ENCODE measurements at regions not wholly inside any gene's neighbourhood (a gene's known extent, or its start where the extent isn't known, plus 50 kb on each side); places are given as distances from the start of the nearest gene placed in this dataset.

- Histone ChIP-seq H3K14ac (ENCODE audit: insufficient read length) (no peak overlapping the region), H3K9ac (replicated peaks in 1 of 4; ENCODE audit: extremely low read depth in 1 of 4, low read depth in 3 of 4, low read length in 3 of 4) (no peak overlapping the region), H2BK20ac (ENCODE audit: low read length) (no peak overlapping the region), H2BK12ac (ENCODE audit: low read depth, low read length) (no peak overlapping the region), H3K79me1 (ENCODE audit: low read depth, low read length) (no peaks in the 10 kb centered on the region), H3K4ac (replicated peaks; ENCODE audit: insufficient read length, low read depth, low read length) (no peak overlapping the region), H3K56ac (replicated peaks; ENCODE audit: insufficient read length, low read depth, low read length) (no peak overlapping the region), H3K4me1 (replicated peaks in 1 of 4; ENCODE audit: control insufficient read depth in 3 of 4, insufficient read depth in 4 of 4, low read length in 3 of 4) (no peaks in the 10 kb centered on the region), H3K4me3 (ENCODE audit: extremely low read depth in 1 of 4, insufficient read depth in 2 of 4, low read depth in 3 of 4, low read length in 4 of 4) (no peak overlapping the region), H4K5ac (ENCODE audit: insufficient read length, low read depth, low read length) (no peak overlapping the region), H2BK5ac (ENCODE audit: low read depth, low read length) (no peak overlapping the region), H4K20me1 (replicated peaks in 1 of 2; ENCODE audit: control insufficient read depth in 1 of 2, insufficient read depth in 2 of 2, low read length in 2 of 2) (no peaks in the 10 kb centered on the region), H3K27me3 (replicated peaks in 1 of 4; ENCODE audit: control insufficient read depth in 3 of 4, extremely low read depth in 1 of 4, insufficient read depth in 3 of 4, low read length in 3 of 4) (peaks cover 0 to 7% (median 1%) of the 10 kb centered on the region in 4 experiments; a peak in 4 of 7 replicates), H4K91ac (replicated peaks; ENCODE audit: insufficient read length, low read length) (no peak overlapping the region), H3K27ac (ENCODE audit: low read depth, low read length) (no peak overlapping the region), H3K18ac (ENCODE audit: extremely low read depth, low read length) (no peak overlapping the region), H3K23ac (ENCODE audit: insufficient read length) (no peak overlapping the region), H2BK15ac (ENCODE audit: low read length) (no peak overlapping the region), H2BK120ac (replicated peaks; ENCODE audit: low read depth, low read length) (no peak overlapping the region), H3K9me3 (ENCODE audit: insufficient read depth in 2 of 2, low read depth in 1 of 2, low read length in 1 of 2) (no peaks in the 10 kb centered on the region), H3K36me3 (ENCODE audit: control insufficient read depth in 2 of 4, insufficient read depth in 4 of 4, low read length in 3 of 4) (no peaks in the 10 kb centered on the region), H2AFZ (ENCODE audit: low read length) (no peak overlapping the region), H3K79me2 (ENCODE audit: control insufficient read depth in 1 of 2, insufficient read depth in 2 of 2, low read length in 2 of 2) (no peaks in the 10 kb centered on the region), H2AK5ac (ENCODE audit: low read depth, low read length) (no peak overlapping the region), H4K8ac (ENCODE audit: extremely low read depth, insufficient read depth, low read length) (no peak overlapping the region), H3K23me2 (ENCODE audit: low read depth, low read length) (no peaks in the 10 kb centered on the region), H3K4me2 (ENCODE audit: insufficient read depth in 1 of 2, low read depth in 2 of 2, low read length in 2 of 2) (no peak overlapping the region)
- 90% methylated on average over 10 of the region's 10 CpGs; no CpG with 5 or more reads in 1 of the 2 experiments for WGBS, 2 experiments (ENCODE audit: extremely low coverage in 1 of 2, insufficient coverage in 1 of 2, insufficient read length in 1 of 2, insufficient replicate concordance in 2 of 2, low coverage in 1 of 2, low lambda C conversion rate in 2 of 2, missing lambda C conversion rate in 1 of 2)
- FAIRE-seq, result no peak
- DNase-seq (ENCODE audit: low read depth in 1 of 2, low spot score in 2 of 2), result no peak
- CTCF ChIA-PET (ENCODE audit: partially characterized antibody), result interaction anchor here (0.7 kb wide), 1 partner anchor 1424 kb away, joined by 3 read pairs; no protein-coding TSS in a partner anchor
- POLR2A ChIA-PET (ENCODE audit: partially characterized antibody), result no interaction called here
- TF ChIP-seq PHF8 (conservative IDR thresholded peaks at IDR 0.05; ENCODE audit: low read depth, low read length), result no peak
- TF ChIP-seq BACH1 (IDR thresholded peaks at IDR 0.05; ENCODE audit: low read length), result no peak
- TF ChIP-seq GTF2F1 (IDR thresholded peaks at IDR 0.05; ENCODE audit: borderline replicate concordance, low read depth, low read length), result no peak
- TF ChIP-seq MAX (IDR thresholded peaks at IDR 0.05), result no peak
- TF ChIP-seq HDAC2 (IDR thresholded peaks at IDR 0.05; ENCODE audit: borderline replicate concordance in 1 of 2, low read depth in 2 of 2, low read length in 2 of 2), result no peak
- no peak for TF ChIP-seq TEAD4 (IDR thresholded peaks at IDR 0.05; ENCODE audit: low read depth, low read length)
- TF ChIP-seq JUN (IDR thresholded peaks at IDR 0.05; ENCODE audit: low read depth, low read length), result no peak
- TF ChIP-seq NRF1 (IDR thresholded peaks at IDR 0.05; ENCODE audit: low read depth, low read length), result no peak
- TF ChIP-seq SP1 (IDR thresholded peaks at IDR 0.05; ENCODE audit: low read depth, low read length), result no peak
- TF ChIP-seq CHD2 (IDR thresholded peaks at IDR 0.05; ENCODE audit: low read length), result no peak
- no peak for TF ChIP-seq FOSL1 (IDR thresholded peaks at IDR 0.05; ENCODE audit: insufficient read depth, low read depth, low read length)
- TF ChIP-seq KDM5A (IDR thresholded peaks at IDR 0.05; ENCODE audit: low read length), result no peak
- no peak for TF ChIP-seq CEBPB (IDR thresholded peaks at IDR 0.05; ENCODE audit: low read depth, low read length)
- no peak for TF ChIP-seq SRF (IDR thresholded peaks at IDR 0.05; ENCODE audit: low read depth, low read length)
- no peak for TF ChIP-seq POLR2AphosphoS5 (IDR thresholded peaks at IDR 0.05; ENCODE audit: low read depth, low read length)
These were observed 415.9 kb downstream of the FGF9 start for GRCh38 chr13:22086597-22087330.
